ENCODE measurements at regions not wholly inside any gene's neighbourhood (a gene's known extent, or its start where the extent isn't known, plus 50 kb on each side); places are given as distances from the start of the nearest gene placed in this dataset.
"Not testable (repeated sequence)": the region's sequence is repeated elsewhere in the genome, so short reads cannot be mapped to it uniquely, and the experiment has no call there.

DNA sequence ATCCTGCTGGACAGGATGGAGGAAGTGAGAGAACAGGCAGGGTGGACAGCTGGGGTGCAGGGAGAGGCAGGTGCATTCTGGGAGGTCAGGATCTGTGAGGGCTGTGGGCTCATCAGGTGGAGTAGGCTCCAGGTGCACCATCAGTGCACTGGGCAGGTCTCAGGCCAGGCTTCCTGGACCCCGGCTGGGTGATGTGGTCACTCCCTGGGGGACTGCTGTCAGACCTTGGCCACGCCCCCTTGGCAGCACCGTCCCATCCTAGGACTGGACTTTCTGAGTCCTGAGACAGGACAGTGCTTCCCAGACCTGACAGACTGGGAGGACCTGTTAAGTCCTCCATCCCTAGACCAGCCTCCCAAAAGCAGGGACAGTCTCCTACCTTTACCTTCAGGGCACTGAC, 626.7 kb upstream of the DEFB115 start:
- 62% methylated on average over 3 of the region's 3 CpGs for WGBS
- Histone ChIP-seq H3K9ac (ENCODE audit: low read depth in 1 of 2, low read length in 2 of 2) (no peak overlapping the region), H3K9me3 (ENCODE audit: control insufficient read depth in 4 of 4, low read length in 3 of 4) (no peaks in the 10 kb centered on the region), H3K27ac (ENCODE audit: low read depth in 1 of 2, low read length in 2 of 2) (no peak overlapping the region), H3K4me3 (ENCODE audit: low read depth in 1 of 3, low read length in 3 of 3) (no peak overlapping the region), H3K36me3 (ENCODE audit: control insufficient read depth in 4 of 4, insufficient read depth in 3 of 4, low read depth in 1 of 4, low read length in 3 of 4) (no peaks in the 10 kb centered on the region), H3K4me1 (ENCODE audit: control insufficient read depth in 4 of 4, insufficient read depth in 4 of 4, low read length in 3 of 4) (no peaks in the 10 kb centered on the region), H3K27me3 (ENCODE audit: control insufficient read depth in 4 of 4, insufficient read depth in 4 of 4, low read length in 3 of 4) (no peaks in the 10 kb centered on the region)
- no peak for DNase-seq (ENCODE audit: low spot score)
- TF ChIP-seq FOXA1 (IDR thresholded peaks at IDR 0.05) (no peak), RXRA (IDR thresholded peaks at IDR 0.05) (no peak), YY1 (IDR thresholded peaks at IDR 0.05) (no peak), HNF4A (conservative IDR thresholded peaks at IDR 0.05) (no peak), SP1 (IDR thresholded peaks at IDR 0.05) (no peak), FOXA2 (IDR thresholded peaks at IDR 0.05) (no peak), JUND (IDR thresholded peaks at IDR 0.05) (no peak), EGR1 (IDR thresholded peaks at IDR 0.05; ENCODE audit: low read depth in 2 of 2) (no peak), NR2F2 (IDR thresholded peaks at IDR 0.05) (no peak), HNF4G (IDR thresholded peaks at IDR 0.05) (no peak), GABPA (IDR thresholded peaks at IDR 0.05 in 1 of 2, conservative IDR thresholded peaks at IDR 0.05 in 1 of 2) (no peak), TAF1 (conservative IDR thresholded peaks at IDR 0.05) (no peak), RAD21 (IDR thresholded peaks at IDR 0.05) (no peak)
- TF ChIP-seq, protein P1, sequence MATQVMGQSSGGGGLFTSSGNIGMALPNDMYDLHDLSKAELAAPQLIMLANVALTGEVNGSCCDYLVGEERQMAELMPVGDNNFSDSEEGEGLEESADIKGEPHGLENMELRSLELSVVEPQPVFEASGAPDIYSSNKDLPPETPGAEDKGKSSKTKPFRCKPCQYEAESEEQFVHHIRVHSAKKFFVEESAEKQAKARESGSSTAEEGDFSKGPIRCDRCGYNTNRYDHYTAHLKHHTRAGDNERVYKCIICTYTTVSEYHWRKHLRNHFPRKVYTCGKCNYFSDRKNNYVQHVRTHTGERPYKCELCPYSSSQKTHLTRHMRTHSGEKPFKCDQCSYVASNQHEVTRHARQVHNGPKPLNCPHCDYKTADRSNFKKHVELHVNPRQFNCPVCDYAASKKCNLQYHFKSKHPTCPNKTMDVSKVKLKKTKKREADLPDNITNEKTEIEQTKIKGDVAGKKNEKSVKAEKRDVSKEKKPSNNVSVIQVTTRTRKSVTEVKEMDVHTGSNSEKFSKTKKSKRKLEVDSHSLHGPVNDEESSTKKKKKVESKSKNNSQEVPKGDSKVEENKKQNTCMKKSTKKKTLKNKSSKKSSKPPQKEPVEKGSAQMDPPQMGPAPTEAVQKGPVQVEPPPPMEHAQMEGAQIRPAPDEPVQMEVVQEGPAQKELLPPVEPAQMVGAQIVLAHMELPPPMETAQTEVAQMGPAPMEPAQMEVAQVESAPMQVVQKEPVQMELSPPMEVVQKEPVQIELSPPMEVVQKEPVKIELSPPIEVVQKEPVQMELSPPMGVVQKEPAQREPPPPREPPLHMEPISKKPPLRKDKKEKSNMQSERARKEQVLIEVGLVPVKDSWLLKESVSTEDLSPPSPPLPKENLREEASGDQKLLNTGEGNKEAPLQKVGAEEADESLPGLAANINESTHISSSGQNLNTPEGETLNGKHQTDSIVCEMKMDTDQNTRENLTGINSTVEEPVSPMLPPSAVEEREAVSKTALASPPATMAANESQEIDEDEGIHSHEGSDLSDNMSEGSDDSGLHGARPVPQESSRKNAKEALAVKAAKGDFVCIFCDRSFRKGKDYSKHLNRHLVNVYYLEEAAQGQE (IDR thresholded peaks at IDR 0.05) = no peak
- TF ChIP-seq, protein P2, sequence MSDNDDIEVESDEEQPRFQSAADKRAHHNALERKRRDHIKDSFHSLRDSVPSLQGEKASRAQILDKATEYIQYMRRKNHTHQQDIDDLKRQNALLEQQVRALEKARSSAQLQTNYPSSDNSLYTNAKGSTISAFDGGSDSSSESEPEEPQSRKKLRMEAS (IDR thresholded peaks at IDR 0.05) = no peak
- TF ChIP-seq, protein P3, sequence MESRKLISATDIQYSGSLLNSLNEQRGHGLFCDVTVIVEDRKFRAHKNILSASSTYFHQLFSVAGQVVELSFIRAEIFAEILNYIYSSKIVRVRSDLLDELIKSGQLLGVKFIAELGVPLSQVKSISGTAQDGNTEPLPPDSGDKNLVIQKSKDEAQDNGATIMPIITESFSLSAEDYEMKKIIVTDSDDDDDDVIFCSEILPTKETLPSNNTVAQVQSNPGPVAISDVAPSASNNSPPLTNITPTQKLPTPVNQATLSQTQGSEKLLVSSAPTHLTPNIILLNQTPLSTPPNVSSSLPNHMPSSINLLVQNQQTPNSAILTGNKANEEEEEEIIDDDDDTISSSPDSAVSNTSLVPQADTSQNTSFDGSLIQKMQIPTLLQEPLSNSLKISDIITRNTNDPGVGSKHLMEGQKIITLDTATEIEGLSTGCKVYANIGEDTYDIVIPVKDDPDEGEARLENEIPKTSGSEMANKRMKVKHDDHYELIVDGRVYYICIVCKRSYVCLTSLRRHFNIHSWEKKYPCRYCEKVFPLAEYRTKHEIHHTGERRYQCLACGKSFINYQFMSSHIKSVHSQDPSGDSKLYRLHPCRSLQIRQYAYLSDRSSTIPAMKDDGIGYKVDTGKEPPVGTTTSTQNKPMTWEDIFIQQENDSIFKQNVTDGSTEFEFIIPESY (IDR thresholded peaks at IDR 0.05) = no peak
- TF ChIP-seq, protein P4, sequence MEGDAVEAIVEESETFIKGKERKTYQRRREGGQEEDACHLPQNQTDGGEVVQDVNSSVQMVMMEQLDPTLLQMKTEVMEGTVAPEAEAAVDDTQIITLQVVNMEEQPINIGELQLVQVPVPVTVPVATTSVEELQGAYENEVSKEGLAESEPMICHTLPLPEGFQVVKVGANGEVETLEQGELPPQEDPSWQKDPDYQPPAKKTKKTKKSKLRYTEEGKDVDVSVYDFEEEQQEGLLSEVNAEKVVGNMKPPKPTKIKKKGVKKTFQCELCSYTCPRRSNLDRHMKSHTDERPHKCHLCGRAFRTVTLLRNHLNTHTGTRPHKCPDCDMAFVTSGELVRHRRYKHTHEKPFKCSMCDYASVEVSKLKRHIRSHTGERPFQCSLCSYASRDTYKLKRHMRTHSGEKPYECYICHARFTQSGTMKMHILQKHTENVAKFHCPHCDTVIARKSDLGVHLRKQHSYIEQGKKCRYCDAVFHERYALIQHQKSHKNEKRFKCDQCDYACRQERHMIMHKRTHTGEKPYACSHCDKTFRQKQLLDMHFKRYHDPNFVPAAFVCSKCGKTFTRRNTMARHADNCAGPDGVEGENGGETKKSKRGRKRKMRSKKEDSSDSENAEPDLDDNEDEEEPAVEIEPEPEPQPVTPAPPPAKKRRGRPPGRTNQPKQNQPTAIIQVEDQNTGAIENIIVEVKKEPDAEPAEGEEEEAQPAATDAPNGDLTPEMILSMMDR (IDR thresholded peaks at IDR 0.05; ENCODE audit: low read depth, low read length, missing input control) = no peak
- TF ChIP-seq, protein P5, sequence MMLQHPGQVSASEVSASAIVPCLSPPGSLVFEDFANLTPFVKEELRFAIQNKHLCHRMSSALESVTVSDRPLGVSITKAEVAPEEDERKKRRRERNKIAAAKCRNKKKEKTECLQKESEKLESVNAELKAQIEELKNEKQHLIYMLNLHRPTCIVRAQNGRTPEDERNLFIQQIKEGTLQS (IDR thresholded peaks at IDR 0.05) = no peak

DNA sequence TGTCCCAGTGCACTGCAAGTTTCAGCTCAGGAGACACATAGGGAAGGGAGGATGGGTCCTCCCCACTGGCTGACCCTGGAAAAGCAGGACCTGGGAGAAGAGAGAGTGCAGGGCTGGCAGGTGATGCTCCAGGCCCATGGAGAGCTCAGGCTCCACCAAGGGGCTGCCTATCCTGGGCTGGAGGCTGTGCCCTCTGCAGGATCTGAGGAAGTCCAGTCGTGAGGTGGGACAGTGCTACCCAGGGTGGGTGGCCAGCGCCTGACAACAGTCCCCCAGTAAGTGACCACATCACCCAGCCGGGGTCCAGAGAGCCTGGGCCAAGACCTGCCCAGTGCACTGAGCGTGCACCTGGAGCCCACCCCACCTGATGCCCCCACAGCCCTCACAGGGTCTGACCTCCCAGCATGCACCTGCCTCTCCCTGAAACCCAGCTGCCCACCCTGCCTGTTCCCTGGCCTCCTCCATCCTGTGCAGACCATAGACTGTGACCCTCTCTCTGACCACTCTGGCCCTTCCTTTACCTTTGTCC, 626.1 kb upstream of the DEFB115 start:
- not testable (repeated sequence) for H3K27me3 ChIP-seq (ENCODE audit: control insufficient read depth in 4 of 4, insufficient read depth in 4 of 4, low read length in 3 of 4); DNase-seq (ENCODE audit: low spot score); H3K36me3 ChIP-seq (ENCODE audit: control insufficient read depth in 4 of 4, insufficient read depth in 3 of 4, low read depth in 1 of 4, low read length in 3 of 4); H3K9me3 ChIP-seq (ENCODE audit: control insufficient read depth in 4 of 4, low read length in 3 of 4); H3K4me3 ChIP-seq (ENCODE audit: low read depth in 1 of 3, low read length in 3 of 3); H3K4me1 ChIP-seq (ENCODE audit: control insufficient read depth in 4 of 4, insufficient read depth in 4 of 4, low read length in 3 of 4); H3K27ac ChIP-seq (ENCODE audit: low read depth in 1 of 2, low read length in 2 of 2); H3K9ac ChIP-seq (ENCODE audit: low read depth in 1 of 2, low read length in 2 of 2)
- WGBS = 60% methylated on average over 4 of the region's 4 CpGs

DNA sequence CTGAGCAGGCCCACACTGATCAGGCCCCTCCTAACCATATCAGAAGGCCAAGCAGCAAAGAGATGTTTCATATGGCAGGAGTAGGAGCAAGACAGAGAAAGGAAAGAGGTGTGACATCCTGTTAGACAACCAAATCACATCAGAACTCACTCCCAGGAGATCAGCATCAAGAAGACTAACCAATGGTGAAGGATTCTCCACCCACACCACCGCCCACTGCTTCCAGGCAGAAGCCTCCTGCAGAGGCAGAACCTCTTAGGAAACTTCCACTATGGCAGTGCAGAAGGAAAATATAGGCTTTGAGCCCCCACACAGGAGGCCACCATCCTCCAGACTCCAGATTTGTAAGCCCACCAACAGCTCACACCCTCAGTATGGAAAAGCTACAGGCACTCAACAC, 624.7 kb upstream of the DEFB115 start:
- not testable (repeated sequence) for H3K27ac ChIP-seq (ENCODE audit: low read depth in 1 of 2, low read length in 2 of 2)
- 76% methylated on average over 1 of the region's 1 CpG for WGBS

More for the DNA sequence above, 624.7 kb upstream of the DEFB115 start:
- H3K36me3 ChIP-seq (ENCODE audit: control insufficient read depth in 4 of 4, insufficient read depth in 3 of 4, low read depth in 1 of 4, low read length in 3 of 4); H3K27me3 ChIP-seq (ENCODE audit: control insufficient read depth in 4 of 4, insufficient read depth in 4 of 4, low read length in 3 of 4); DNase-seq (ENCODE audit: low spot score); H3K9me3 ChIP-seq (ENCODE audit: control insufficient read depth in 4 of 4, low read length in 3 of 4); H3K9ac ChIP-seq (ENCODE audit: low read depth in 1 of 2, low read length in 2 of 2); H3K4me3 ChIP-seq (ENCODE audit: low read depth in 1 of 3, low read length in 3 of 3); H3K4me1 ChIP-seq (ENCODE audit: control insufficient read depth in 4 of 4, insufficient read depth in 4 of 4, low read length in 3 of 4): not testable (repeated sequence)

Measured in liver (tissue), 8 donors.